GM23338 (cell line): ENCODE measurements at regions not wholly inside any gene's neighbourhood (a gene's known extent, or its start where the extent isn't known, plus 50 kb on each side); places are given as distances from the start of the nearest gene placed in this dataset.

ENCODE experiments used
- CREB1 ChIP-seq: fragments of 250-450 bp; sonication (Bioruptor Pico); IDR thresholded peaks from 2 replicates; pipeline ENCODE4 v1.5.0; 2020; ENCODE audit warnings: low read depth, mild to moderate bottlenecking, moderate library complexity
- CTCF ChIP-seq, 2 experiments: fragments of 200-600 bp in 1 of 2; sonication (generic) in 1 of 2; conservative IDR thresholded peaks; 2 replicates each; pipeline versions ENCODE4 v1.5.1 to v1.6.1; 2016 to 2017; ENCODE audit warnings: antibody characterized with exemption in 2 of 2, low read depth in 2 of 2, mild to moderate bottlenecking in 2 of 2, moderate library complexity in 1 of 2
- ETS1 ChIP-seq: IDR thresholded peaks from 2 replicates; pipeline ENCODE4 v1.6.1; 2016; ENCODE audit warnings: antibody characterized with exemption
- EZH2 ChIP-seq: fragments of 200-600 bp; sonication (generic); IDR thresholded peaks from one replicate; pipeline ENCODE4 v1.8.0; 2017; ENCODE audit warnings: antibody characterized with exemption, mild to moderate bottlenecking, low read depth; ENCODE audit not compliant: unreplicated experiment
- EZH2phosphoT487 ChIP-seq: fragments of 200-600 bp; sonication (generic); IDR thresholded peaks from one replicate; pipeline ENCODE4 v1.8.1; 2018; ENCODE audit warnings: antibody characterized with exemption; ENCODE audit not compliant: unreplicated experiment
- NANOG ChIP-seq: IDR thresholded peaks from 2 replicates; pipeline ENCODE4 v1.6.1; 2016; ENCODE audit warnings: antibody characterized with exemption, borderline replicate concordance
- STAT1 ChIP-seq: IDR thresholded peaks from one replicate; pipeline ENCODE4 v1.6.1; 2016; ENCODE audit warnings: antibody characterized with exemption; ENCODE audit not compliant: unreplicated experiment
- ZNF114 ChIP-seq: fragments of 250-450 bp; sonication (Bioruptor Pico); IDR thresholded peaks from 2 replicates; pipeline ENCODE4 v1.5.0; 2020; ENCODE audit warnings: mild to moderate bottlenecking, moderate library complexity
- ZNF331 ChIP-seq: fragments of 250-450 bp; sonication (Bioruptor Pico); IDR thresholded peaks from 2 replicates; pipeline ENCODE4 v1.5.0; 2020; ENCODE audit warnings: low read depth, mild to moderate bottlenecking, moderate library complexity
- ZNF462 ChIP-seq: fragments of 250-450 bp; sonication (Bioruptor Pico); IDR thresholded peaks from 2 replicates; pipeline ENCODE4 v1.5.0; 2020; ENCODE audit warnings: mild to moderate bottlenecking, moderate library complexity

- TF ChIP-seq ZNF462 (CRISPR knock-in tag) (no peak), ETS1 (no peak), CREB1 (CRISPR knock-in tag) (no peak), ZNF114 (CRISPR knock-in tag) (no peak), EZH2 (no peak), NANOG (no peak), STAT1 (no peak), CTCF (conservative IDR thresholded peaks at IDR 0.05; ENCODE audit: low read depth in 2 of 2) (no peak), EZH2phosphoT487 (no peak), ZNF331 (CRISPR knock-in tag) (no peak)
Measured at GRCh38 chr2:101597347-101597944, 100.1 kb upstream of the MAP4K4 start (continued).
